ENCODE measurements at regions not wholly inside any gene's neighbourhood (a gene's known extent, or its start where the extent isn't known, plus 50 kb on each side); places are given as distances from the start of the nearest gene placed in this dataset.

DNA sequence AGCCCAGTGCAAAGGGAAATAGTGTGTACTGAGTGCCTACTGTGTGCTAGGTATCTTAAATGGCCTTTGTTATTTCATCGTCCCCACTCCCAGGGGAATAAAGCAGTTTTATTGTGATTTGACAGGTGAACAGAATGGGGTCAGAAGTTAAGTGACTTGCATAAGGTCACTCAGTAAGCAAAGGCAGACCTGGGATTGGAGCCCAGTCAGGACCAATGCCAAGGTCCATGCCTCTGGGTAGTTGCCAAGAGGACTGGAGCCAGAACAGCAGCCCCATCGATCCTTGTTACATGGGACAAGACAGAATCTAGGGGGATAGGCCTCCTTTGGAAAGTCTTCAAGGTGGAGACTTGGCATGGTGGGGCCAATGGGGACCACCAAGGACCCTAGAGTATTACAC is 227.4 kb upstream of the PWP1 start:
- H3K9me3 ChIP-seq, result no peaks in the 10 kb centered on the region
- TF ChIP-seq POLR2A (IDR thresholded peaks at IDR 0.05), result no peak
- no peak for TF ChIP-seq CTCF (IDR thresholded peaks at IDR 0.05)
- no peaks in the 10 kb centered on the region for H3K36me3 ChIP-seq (replicated peaks in 1 of 2; ENCODE audit: insufficient read depth in 1 of 2, low read depth in 2 of 2)
- H3K4me3 ChIP-seq, result no peak overlapping the region
- ATAC-seq (peak; percentile 60), DNase-seq (peak; percentile 58 to 69 (median 68))
- 13 to 25% methylated on average over 2 of the region's 2 CpGs for WGBS, 2 donors
- intact Hi-C loops (cut with DNase I), result no loop called here
- peaks cover 11% of the 10 kb centered on the region for H3K4me1 ChIP-seq
- H3K27me3 ChIP-seq, result no peaks in the 10 kb centered on the region
- no peak overlapping the region for H3K27ac ChIP-seq

DNA sequence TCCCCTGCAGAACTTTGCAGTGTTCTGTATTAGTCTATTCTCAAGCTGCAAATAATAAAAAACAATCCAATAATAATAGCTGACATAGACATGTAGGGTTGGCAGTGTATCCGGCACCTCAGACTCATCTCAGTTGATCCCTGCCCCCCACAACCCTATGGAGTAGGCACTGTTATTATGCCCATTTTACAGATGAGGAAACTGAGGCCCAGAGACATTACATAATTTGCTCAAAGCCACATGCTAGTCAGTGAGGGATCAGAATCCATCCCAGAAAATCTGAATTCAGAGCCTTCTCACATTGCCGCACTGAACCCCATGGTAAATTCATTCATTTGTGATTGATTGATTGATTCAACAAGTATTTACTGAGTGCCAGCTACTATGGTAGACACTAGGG is 226.6 kb upstream of the PWP1 start:
- Histone ChIP-seq H3K4me1 (peaks cover 11% of the 10 kb centered on the region), H3K27ac (no peak overlapping the region), H3K27me3 (no peaks in the 10 kb centered on the region), H3K4me3 (no peak overlapping the region), H3K36me3 (replicated peaks in 1 of 2; ENCODE audit: insufficient read depth in 1 of 2, low read depth in 2 of 2) (no peaks in the 10 kb centered on the region), H3K9me3 (no peaks in the 10 kb centered on the region)
- 89% methylated on average over 2 of the region's 2 CpGs for WGBS, 2 donors
- intact Hi-C loops (cut with DNase I), result no loop called here
- DNase-seq, result no peak
- TF ChIP-seq CTCF (IDR thresholded peaks at IDR 0.05), result no peak
- no peak for TF ChIP-seq POLR2A (IDR thresholded peaks at IDR 0.05)
- ATAC-seq, result no peak

GRCh38 chr12:107459641-107460040 is 226.0 kb upstream of the PWP1 start:
- no peak overlapping the region for H3K27ac ChIP-seq
- H3K4me1 ChIP-seq, result peaks cover 5% of the 10 kb centered on the region
- TF ChIP-seq CTCF (IDR thresholded peaks at IDR 0.05) (no peak), POLR2A (IDR thresholded peaks at IDR 0.05) (no peak)
- H3K9me3 ChIP-seq, result no peaks in the 10 kb centered on the region
- intact Hi-C loops (cut with DNase I), result no loop called here
- DNase-seq (no peak), ATAC-seq (no peak)
- WGBS, 2 donors, result 20 to 68% methylated on average over 1 to 7 of the region's 7 CpGs
- no peaks in the 10 kb centered on the region for H3K36me3 ChIP-seq (replicated peaks in 1 of 2; ENCODE audit: insufficient read depth in 1 of 2, low read depth in 2 of 2)
- no peak overlapping the region for H3K4me3 ChIP-seq
- no peaks in the 10 kb centered on the region for H3K27me3 ChIP-seq

DNA sequence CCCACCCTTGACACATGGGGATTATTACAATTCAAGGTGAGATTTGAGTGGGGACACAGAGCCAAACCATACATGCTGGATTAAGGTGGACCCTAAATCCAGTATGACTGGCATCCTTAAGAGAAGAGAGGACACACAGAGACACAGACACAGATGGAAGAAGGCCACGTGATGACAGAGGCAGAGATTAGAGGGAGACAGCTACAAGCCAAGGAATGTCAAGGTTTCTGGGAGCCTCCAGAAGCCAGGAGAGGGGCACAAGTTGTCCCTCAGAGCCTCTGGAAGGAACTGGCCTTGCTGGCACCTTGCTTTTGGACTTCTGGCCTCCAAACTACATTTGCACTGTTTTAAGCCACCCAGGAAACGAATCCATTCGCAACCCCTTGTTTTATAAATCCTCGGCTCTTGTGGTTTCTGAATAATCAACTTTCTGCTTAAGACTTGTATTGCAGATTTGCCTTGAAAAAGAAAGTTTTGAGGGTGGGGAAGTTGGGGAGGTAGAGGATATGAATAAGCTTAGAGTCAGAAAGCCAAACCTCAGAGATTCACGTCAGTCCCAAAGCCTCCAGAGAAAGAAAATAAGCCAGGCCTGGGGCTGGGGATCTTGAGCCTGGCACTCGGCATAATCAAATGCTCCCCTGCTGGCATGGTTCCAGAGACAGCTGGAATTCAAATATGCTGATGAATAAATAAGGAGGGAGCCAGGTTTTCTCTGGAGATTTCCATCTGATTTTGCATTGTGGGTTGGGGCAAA is 224.2 kb upstream of the PWP1 start:
- Histone ChIP-seq H3K27ac (no peak overlapping the region), H3K4me3 (no peak overlapping the region), H3K36me3 (replicated peaks in 1 of 2; ENCODE audit: insufficient read depth in 1 of 2, low read depth in 2 of 2) (no peaks in the 10 kb centered on the region), H3K9me3 (no peaks in the 10 kb centered on the region), H3K27me3 (no peaks in the 10 kb centered on the region), H3K4me1 (peaks cover 5% of the 10 kb centered on the region)
- intact Hi-C loops (cut with DNase I), result no loop called here
- ATAC-seq (no peak), DNase-seq (peak in 3 of 4 donors; percentile 9 to 20 (median 18))
- no peak for TF ChIP-seq POLR2A (IDR thresholded peaks at IDR 0.05)
- TF ChIP-seq CTCF (IDR thresholded peaks at IDR 0.05), result no peak
- WGBS, 2 donors, result 55 to 59% methylated on average over 6 of the region's 6 CpGs

All from body of pancreas (tissue), 4 donors.